ENCODE measurements at regions not wholly inside any gene's neighbourhood (a gene's known extent, or its start where the extent isn't known, plus 50 kb on each side); places are given as distances from the start of the nearest gene placed in this dataset.

GRCh38 chr18:64777556-64777955 lies 628.7 kb upstream of the LINC00305 start:
- no peak for TF ChIP-seq SUZ12 (IDR thresholded peaks at IDR 0.05; ENCODE audit: extremely low read depth, insufficient read depth, insufficient read length)
- no peak for TF ChIP-seq YY1 (IDR thresholded peaks at IDR 0.05; ENCODE audit: insufficient read depth, insufficient read length)
- TF ChIP-seq ZNF274 (IDR thresholded peaks at IDR 0.05; ENCODE audit: low read depth, low read length), result no peak
